HEK293 (cell line): ENCODE measurements at regions not wholly inside any gene's neighbourhood (a gene's known extent, or its start where the extent isn't known, plus 50 kb on each side); places are given as distances from the start of the nearest gene placed in this dataset.

ENCODE experiments used
- CTCF ChIA-PET: fragments of 350-600 bp; formaldehyde crosslinking; extraction: SDS; loops from one replicate; lab custom pipeline; 2021; ENCODE audit warnings: antibody characterized with exemption; lab: Yijun Ruan, JAX
- POLR2A ChIA-PET: fragments of 300-600 bp; formaldehyde crosslinking; extraction: SDS; loops from one replicate; lab custom pipeline; 2020; ENCODE audit warnings: antibody characterized with exemption, inconsistent platforms; lab: Yijun Ruan, JAX
- H3K27ac ChIP-seq: fragments of 200-500 bp; sonication (Bioruptor generic); 2 replicates; pipeline ENCODE4 v1.5.1; 2014; ENCODE audit warnings: low read depth, low read length, control low read depth, inconsistent platforms; ENCODE audit errors: extremely low read depth
- H3K36me3 ChIP-seq, 2 experiments: fragments of 200-500 bp in 1 of 2; sonication (Bioruptor generic) in 1 of 2; 1 replicate in 1 of 2; 2 replicates in 1 of 2; pipeline ENCODE4 v1.5.1; 2014 to 2017; ENCODE audit warnings: inconsistent platforms in 2 of 2, low read length in 2 of 2; ENCODE audit not compliant: control insufficient read depth in 2 of 2, insufficient read depth in 1 of 2
- H3K4me1 ChIP-seq: fragments of 200-500 bp; sonication (Bioruptor generic); 2 replicates; pipeline ENCODE4 v1.5.1; 2014; ENCODE audit warnings: mild to moderate bottlenecking, low read length, inconsistent platforms; ENCODE audit not compliant: control insufficient read depth, insufficient read depth
- H3K4me3 ChIP-seq: 2 replicates; pipeline ENCODE4 v1.5.1; 2011; ENCODE audit warnings: low read depth, mild to moderate bottlenecking, control low read depth, low read length, moderate library complexity
- H3K9me3 ChIP-seq: fragments of 200-500 bp; sonication (Bioruptor generic); 2 replicates; pipeline ENCODE4 v1.5.1; 2014; ENCODE audit warnings: low read depth, low read length, inconsistent platforms; ENCODE audit not compliant: control insufficient read depth, insufficient read depth
- BCL11B ChIP-seq: fragments of 450-650 bp; formaldehyde crosslinking; IDR thresholded peaks from 2 replicates; pipeline ENCODE4 v1.5.1; 2016; ENCODE audit warnings: low read depth, missing biosample characterization, missing genetic modification characterization
- GLI2 ChIP-seq: fragments of 450-650 bp; formaldehyde crosslinking; IDR thresholded peaks from 2 replicates; pipeline ENCODE4; 2017; ENCODE audit warnings: missing biosample characterization, missing genetic modification characterization, low read depth, borderline replicate concordance
- OVOL3 ChIP-seq: fragments of 450-650 bp; formaldehyde crosslinking; IDR thresholded peaks from 2 replicates; pipeline ENCODE4 v1.5.1; 2016; ENCODE audit warnings: missing biosample characterization, missing genetic modification characterization
- PBX3 ChIP-seq: sonication (generic); formaldehyde crosslinking; IDR thresholded peaks from 2 replicates; pipeline ENCODE4 v1.8.1; 2022; ENCODE audit warnings: mild to moderate bottlenecking, moderate library complexity, missing genetic modification reagents
- SP3 ChIP-seq: fragments of 450-650 bp; formaldehyde crosslinking; IDR thresholded peaks from 2 replicates; pipeline ENCODE4 v1.5.1; 2016; ENCODE audit warnings: missing biosample characterization, missing genetic modification characterization
- TRIM28 ChIP-seq: IDR thresholded peaks from 2 replicates; pipeline ENCODE4 v1.6.1; 2011; ENCODE audit warnings: low read length, control low read depth, borderline replicate concordance
- ZFP37 ChIP-seq: fragments of 450-650 bp; formaldehyde crosslinking; IDR thresholded peaks from 2 replicates; pipeline ENCODE4 v1.5.1; 2016; ENCODE audit warnings: missing biosample characterization, missing genetic modification characterization
- ZNF16 ChIP-seq: fragments of 450-650 bp; formaldehyde crosslinking; IDR thresholded peaks from 2 replicates; pipeline ENCODE4 v1.5.1; 2016; ENCODE audit warnings: low read depth, missing biosample characterization, missing genetic modification characterization
- ZNF202 ChIP-seq: fragments of 450-650 bp; formaldehyde crosslinking; IDR thresholded peaks from 2 replicates; pipeline ENCODE4 v1.5.1; 2016; ENCODE audit warnings: missing biosample characterization, missing genetic modification characterization, borderline replicate concordance
- ZNF214 ChIP-seq: fragments of 450-650 bp; formaldehyde crosslinking; IDR thresholded peaks from 2 replicates; pipeline ENCODE4 v1.5.1; 2017; ENCODE audit warnings: missing biosample characterization, mild to moderate bottlenecking, missing genetic modification characterization, borderline replicate concordance
- ZNF266 ChIP-seq: fragments of 450-650 bp; formaldehyde crosslinking; IDR thresholded peaks from 2 replicates; pipeline ENCODE4 v1.5.1; 2016; ENCODE audit warnings: missing biosample characterization, missing genetic modification characterization, low read depth
- ZNF274 ChIP-seq, 2 experiments: fragments of 200-500 bp in 1 of 2; fragments of 450-650 bp in 1 of 2; sonication (Bioruptor generic) in 1 of 2; formaldehyde crosslinking in 1 of 2; IDR thresholded peaks; 2 replicates each; pipeline versions ENCODE4 v1.5.1 to v1.6.1; 2014 to 2016; ENCODE audit warnings: borderline replicate concordance in 1 of 2, inconsistent platforms in 1 of 2, low read length in 1 of 2, missing biosample characterization in 1 of 2, missing genetic modification characterization in 1 of 2
- ZNF426 ChIP-seq: fragments of 450-650 bp; formaldehyde crosslinking; IDR thresholded peaks from 2 replicates; pipeline ENCODE4 v1.5.1; 2017; ENCODE audit warnings: missing biosample characterization, missing genetic modification characterization, mild to moderate bottlenecking, inconsistent platforms, moderate library complexity
- ZNF521 ChIP-seq: fragments of 450-650 bp; formaldehyde crosslinking; IDR thresholded peaks from 2 replicates; pipeline ENCODE4 v1.5.1; 2017; ENCODE audit warnings: missing biosample characterization, mild to moderate bottlenecking, missing genetic modification characterization
- ZNF596 ChIP-seq: fragments of 450-650 bp; IDR thresholded peaks from 2 replicates; pipeline ENCODE4 v1.5.0; 2018; ENCODE audit warnings: missing biosample characterization, mild to moderate bottlenecking, missing genetic modification characterization, moderate library complexity
- ZNF623 ChIP-seq: fragments of 450-650 bp; formaldehyde crosslinking; IDR thresholded peaks from 2 replicates; pipeline ENCODE4 v1.5.1; 2016; ENCODE audit warnings: missing biosample characterization, missing genetic modification characterization
- ZNF654 ChIP-seq: fragments of 450-650 bp; formaldehyde crosslinking; IDR thresholded peaks from 2 replicates; pipeline ENCODE4 v1.5.1; 2016; ENCODE audit warnings: low read depth, missing biosample characterization, missing genetic modification characterization
- ZNF660 ChIP-seq: fragments of 450-650 bp; IDR thresholded peaks from 2 replicates; pipeline ENCODE4 v1.5.1; 2018; ENCODE audit warnings: missing biosample characterization, mild to moderate bottlenecking, missing genetic modification characterization
- ZNF664 ChIP-seq: fragments of 450-650 bp; formaldehyde crosslinking; IDR thresholded peaks from 2 replicates; pipeline ENCODE4 v1.5.1; 2016; ENCODE audit warnings: missing biosample characterization, missing genetic modification characterization
- ZNF692 ChIP-seq: fragments of 450-650 bp; formaldehyde crosslinking; IDR thresholded peaks from 2 replicates; pipeline ENCODE4 v1.5.1; 2016; ENCODE audit warnings: missing biosample characterization, missing genetic modification characterization
- ZNF792 ChIP-seq: fragments of 450-650 bp; formaldehyde crosslinking; IDR thresholded peaks from 2 replicates; pipeline ENCODE4 v1.5.1; 2016; ENCODE audit warnings: missing biosample characterization, missing genetic modification characterization
- ZSCAN30 ChIP-seq: fragments of 450-650 bp; IDR thresholded peaks from 2 replicates; pipeline ENCODE4 v1.5.1; 2018; ENCODE audit warnings: missing biosample characterization, mild to moderate bottlenecking, missing genetic modification characterization, moderate library complexity
- TF ChIP-seq, protein P1 (sequence below): fragments of 450-650 bp; formaldehyde crosslinking; IDR thresholded peaks from 2 replicates; pipeline ENCODE4 v1.5.1; 2017; ENCODE audit warnings: missing biosample characterization, missing genetic modification characterization
- TF ChIP-seq, protein P2 (sequence below): fragments of 450-650 bp; formaldehyde crosslinking; IDR thresholded peaks from 2 replicates; pipeline ENCODE4 v1.5.1; 2016; ENCODE audit warnings: missing biosample characterization, missing genetic modification characterization

GRCh38 chr15:56821721-56822425 lies 88.6 kb upstream of the ZNF280D start:
- POLR2A ChIA-PET = no interaction called here

DNA sequence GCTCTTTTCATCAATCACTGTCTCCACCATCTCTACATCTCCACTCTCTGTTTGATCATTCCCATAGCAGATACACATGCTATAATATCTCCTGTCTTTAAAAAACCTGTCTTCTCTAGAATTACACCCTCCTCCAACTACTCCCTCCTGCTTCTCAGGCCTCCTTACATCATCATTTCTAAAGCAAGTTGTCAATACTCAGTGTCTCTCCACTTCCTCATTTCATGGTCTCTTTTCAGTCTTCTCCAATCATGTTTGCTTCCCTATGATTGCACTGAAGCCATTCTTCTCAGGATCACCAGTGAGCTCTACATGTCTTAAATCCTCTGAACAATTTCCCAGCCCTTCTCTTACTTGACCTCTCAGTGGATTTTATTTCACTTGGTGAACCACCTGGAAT lies 87.0 kb upstream of the ZNF280D start:
- H3K27ac ChIP-seq = no peak overlapping the region
- CTCF ChIA-PET = interaction anchor here (0.6 to 0.8 kb wide), 2 partner anchors 99 to 486 kb away, joined by 3 read pairs; no protein-coding TSS in a partner anchor
- no peaks in the 10 kb centered on the region for H3K9me3 ChIP-seq
- H3K36me3 ChIP-seq = no peaks in the 10 kb centered on the region
- H3K4me3 ChIP-seq = no peak overlapping the region
- H3K4me1 ChIP-seq = no peaks in the 10 kb centered on the region
- POLR2A ChIA-PET = no interaction called here
- no peak for TF ChIP-seq ZNF792
- TF ChIP-seq ZNF623 (tag by site-specific recombination) = no peak
- TF ChIP-seq ZNF202 (tag by site-specific recombination) = no peak
- TF ChIP-seq BCL11B = no peak
- no peak for TF ChIP-seq GLI2
- TF ChIP-seq TRIM28 = no peak
- TF ChIP-seq, protein P1, sequence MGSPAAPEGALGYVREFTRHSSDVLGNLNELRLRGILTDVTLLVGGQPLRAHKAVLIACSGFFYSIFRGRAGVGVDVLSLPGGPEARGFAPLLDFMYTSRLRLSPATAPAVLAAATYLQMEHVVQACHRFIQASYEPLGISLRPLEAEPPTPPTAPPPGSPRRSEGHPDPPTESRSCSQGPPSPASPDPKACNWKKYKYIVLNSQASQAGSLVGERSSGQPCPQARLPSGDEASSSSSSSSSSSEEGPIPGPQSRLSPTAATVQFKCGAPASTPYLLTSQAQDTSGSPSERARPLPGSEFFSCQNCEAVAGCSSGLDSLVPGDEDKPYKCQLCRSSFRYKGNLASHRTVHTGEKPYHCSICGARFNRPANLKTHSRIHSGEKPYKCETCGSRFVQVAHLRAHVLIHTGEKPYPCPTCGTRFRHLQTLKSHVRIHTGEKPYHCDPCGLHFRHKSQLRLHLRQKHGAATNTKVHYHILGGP (tag by site-specific recombination) = no peak
- TF ChIP-seq PBX3 (CRISPR knock-in tag) = no peak
- TF ChIP-seq ZNF214 (tag by site-specific recombination) = no peak
- no peak for TF ChIP-seq ZFP37 (tag by site-specific recombination)
- TF ChIP-seq ZNF596 (tag by site-specific recombination) = no peak
- TF ChIP-seq ZNF16 = no peak
- TF ChIP-seq ZSCAN30 (tag by site-specific recombination) = no peak
- TF ChIP-seq SP3 (tag by site-specific recombination) = no peak
- TF ChIP-seq, protein P2, sequence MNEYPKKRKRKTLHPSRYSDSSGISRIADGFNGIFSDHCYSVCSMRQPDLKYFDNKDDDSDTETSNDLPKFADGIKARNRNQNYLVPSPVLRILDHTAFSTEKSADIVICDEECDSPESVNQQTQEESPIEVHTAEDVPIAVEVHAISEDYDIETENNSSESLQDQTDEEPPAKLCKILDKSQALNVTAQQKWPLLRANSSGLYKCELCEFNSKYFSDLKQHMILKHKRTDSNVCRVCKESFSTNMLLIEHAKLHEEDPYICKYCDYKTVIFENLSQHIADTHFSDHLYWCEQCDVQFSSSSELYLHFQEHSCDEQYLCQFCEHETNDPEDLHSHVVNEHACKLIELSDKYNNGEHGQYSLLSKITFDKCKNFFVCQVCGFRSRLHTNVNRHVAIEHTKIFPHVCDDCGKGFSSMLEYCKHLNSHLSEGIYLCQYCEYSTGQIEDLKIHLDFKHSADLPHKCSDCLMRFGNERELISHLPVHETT (tag by site-specific recombination) = no peak

More at GRCh38 chr15:56821721-56822425, 88.6 kb upstream of the ZNF280D start:
- TF ChIP-seq ZNF664 (tag by site-specific recombination) = no peak
- peak; percentile 55 for TF ChIP-seq ZNF654 (tag by site-specific recombination)
- Histone ChIP-seq H3K4me3 (no peak overlapping the region), H3K9me3 (no peaks in the 10 kb centered on the region), H3K27ac (no peak overlapping the region), H3K36me3 (no peaks in the 10 kb centered on the region), H3K4me1 (no peaks in the 10 kb centered on the region)
- CTCF ChIA-PET = interaction anchor here (0.6 to 2.8 kb wide), 10 partner anchors 9 to 485 kb away, joined by 3 to 9 read pairs (median 4); no protein-coding TSS in a partner anchor

DNA sequence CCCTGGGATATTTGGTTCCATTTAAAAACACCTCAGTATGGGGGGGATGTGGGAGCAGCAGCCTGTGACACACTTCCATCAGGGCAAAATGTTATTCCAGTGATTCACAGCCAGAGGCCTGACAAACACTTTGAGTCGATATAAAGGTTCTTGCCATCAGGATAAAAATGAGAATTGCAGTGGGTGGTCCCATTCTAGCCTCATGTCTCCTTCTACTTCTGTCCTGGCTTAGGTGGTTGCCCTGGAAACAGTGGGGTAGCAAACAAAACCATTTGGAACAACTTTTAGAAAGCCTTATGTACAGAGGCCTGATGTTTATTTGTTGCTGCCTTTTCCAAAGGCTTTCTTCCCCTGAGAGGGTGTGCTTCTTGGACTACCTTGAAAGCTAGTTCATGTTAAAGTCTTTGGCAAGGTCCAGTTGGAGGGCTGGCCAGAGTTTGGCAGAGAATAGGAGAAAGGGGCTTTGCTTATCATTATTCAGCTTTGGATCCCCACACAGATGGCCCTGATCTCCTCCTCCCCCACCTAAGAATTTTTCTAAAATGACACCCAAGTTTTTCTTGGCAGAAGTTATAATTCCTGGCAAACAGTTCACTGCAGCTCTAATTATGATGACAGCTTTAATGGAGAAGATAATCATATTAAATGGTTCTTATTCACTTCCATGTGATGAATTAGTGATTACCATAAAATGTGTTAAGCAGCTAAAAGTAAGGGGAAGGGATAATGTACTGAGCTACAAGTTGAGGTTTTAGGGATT lies 84.2 kb upstream of the ZNF280D start:
- Histone ChIP-seq H3K36me3 (no peaks in the 10 kb centered on the region), H3K9me3 (no peaks in the 10 kb centered on the region), H3K4me3 (no peak overlapping the region), H3K4me1 (no peaks in the 10 kb centered on the region), H3K27ac (no peak overlapping the region)
- CTCF ChIA-PET = interaction anchor here (0.9 kb wide), 1 partner anchor 329 kb away, joined by 3 read pairs; no protein-coding TSS in a partner anchor
- POLR2A ChIA-PET = no interaction called here
- TF ChIP-seq ZNF521 (tag by site-specific recombination) = no peak
- no peak for TF ChIP-seq ZNF426 (tag by site-specific recombination)
- no peak for TF ChIP-seq ZNF692
- no peak for TF ChIP-seq PBX3 (CRISPR knock-in tag)
- no peak for TF ChIP-seq ZNF274 (IDR thresholded peaks at IDR 0.05; ENCODE audit: low read length)
- no peak for TF ChIP-seq ZNF274 (tag by site-specific recombination; IDR thresholded peaks at IDR 0.05; ENCODE audit: borderline replicate concordance)
- TF ChIP-seq ZNF660 (tag by site-specific recombination) = no peak
- no peak for TF ChIP-seq OVOL3 (tag by site-specific recombination)
- no peak for TF ChIP-seq ZNF266
